HG03432 (cell line): ENCODE measurements at regions not wholly inside any gene's neighbourhood (a gene's known extent, or its start where the extent isn't known, plus 50 kb on each side); places are given as distances from the start of the nearest gene placed in this dataset.

Experiments used
- ATAC-seq: cut with Tn5 transposase; IDR thresholded peaks from one replicate; pipeline ENCODE4 v1.9.1; 2021; ENCODE audit warnings: mild to moderate bottlenecking, moderate library complexity; ENCODE audit not compliant: unreplicated experiment

- no peak for ATAC-seq
These were observed 79.7 kb upstream of the PBX1 start for GRCh38 chr1:164479242-164479641.

DNA sequence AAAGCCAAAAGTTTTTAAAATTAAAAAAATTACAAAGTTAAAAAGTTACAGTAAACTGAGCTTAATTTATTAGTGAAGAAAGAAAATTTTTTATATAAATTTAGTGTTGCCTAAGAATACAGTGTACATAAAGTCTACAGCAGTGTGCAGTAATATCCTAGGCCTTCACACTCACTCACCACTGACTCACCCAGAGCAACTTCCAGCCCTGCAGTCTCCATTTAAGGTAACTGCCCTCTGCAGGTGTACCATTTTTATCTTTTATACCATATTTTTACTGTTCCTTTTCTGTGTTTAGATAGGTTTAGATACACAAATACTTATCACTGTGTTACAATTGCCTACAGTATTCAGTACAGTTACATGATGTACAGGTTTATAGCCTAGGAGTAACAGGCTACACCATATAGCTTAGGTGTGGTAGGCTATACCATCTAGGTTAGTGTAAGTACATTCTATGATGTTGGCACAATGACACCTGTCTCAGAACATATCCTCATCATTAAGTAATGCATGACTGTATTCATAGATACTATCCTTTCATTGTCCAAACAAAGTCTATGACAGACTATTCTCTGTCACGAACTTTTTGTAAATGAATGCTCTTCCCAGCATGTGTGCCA lies 78.6 kb upstream of the PBX1 start:
- no peak for ATAC-seq

GRCh38 chr1:164495905-164496304 lies 63.1 kb upstream of the PBX1 start:
- ATAC-seq = no peak

GRCh38 chr1:164498792-164499191 lies 60.2 kb upstream of the PBX1 start:
- ATAC-seq = no peak

GRCh38 chr1:164504749-164505148 lies 54.2 kb upstream of the PBX1 start:
- no peak for ATAC-seq
